ENCODE measurements at regions not wholly inside any gene's neighbourhood (a gene's known extent, or its start where the extent isn't known, plus 50 kb on each side); places are given as distances from the start of the nearest gene placed in this dataset.
A peak's percentile ranks its signal among the peaks of the same experiment; 100 is the strongest.
"Not testable (repeated sequence)": the region's sequence is repeated elsewhere in the genome, so short reads cannot be mapped to it uniquely, and the experiment has no call there.

GRCh38 chr14:55803873-55804553 is 224.0 kb downstream of the KTN1 start:
- DNase-seq (ENCODE audit: low read depth in 4 of 4, low spot score in 3 of 4) = no peak

GRCh38 chr14:55805250-55805649 is 225.2 kb downstream of the KTN1 start:
- no peak for DNase-seq (ENCODE audit: low read depth in 4 of 4, low spot score in 3 of 4)

- peak; percentile 13 to 41 (median 31) for DNase-seq (ENCODE audit: low read depth in 4 of 4, low spot score in 3 of 4)
Observed at GRCh38 chr14:55807053-55807880, 227.3 kb downstream of the KTN1 start.

- DNase-seq (ENCODE audit: low read depth in 4 of 4, low spot score in 3 of 4) = no peak
Observed at GRCh38 chr14:55807881-55808379, 227.9 kb downstream of the KTN1 start.

GRCh38 chr14:55813630-55814029 is 233.6 kb downstream of the KTN1 start:
- no peak for DNase-seq (ENCODE audit: low read depth in 4 of 4, low spot score in 3 of 4)

GRCh38 chr14:55814064-55814463 is 234.1 kb downstream of the KTN1 start:
- no peak for DNase-seq (ENCODE audit: low read depth in 4 of 4, low spot score in 3 of 4)

GRCh38 chr14:55814873-55815272 is 234.9 kb downstream of the KTN1 start:
- no peak for DNase-seq (ENCODE audit: low read depth in 4 of 4, low spot score in 3 of 4)

- DNase-seq (ENCODE audit: low read depth in 4 of 4, low spot score in 3 of 4) = no peak
Observed at GRCh38 chr14:55816225-55816624, 236.2 kb downstream of the KTN1 start.

GRCh38 chr14:55819610-55820304 is 239.8 kb downstream of the KTN1 start:
- DNase-seq (ENCODE audit: low read depth in 4 of 4, low spot score in 3 of 4) = no peak

GRCh38 chr14:55822906-55823305 is 242.9 kb downstream of the KTN1 start:
- no peak for DNase-seq (ENCODE audit: low read depth in 4 of 4, low spot score in 3 of 4)

- DNase-seq (ENCODE audit: low read depth in 4 of 4, low spot score in 3 of 4) = peak in 2 of 4 donors; percentile 10 to 17
Observed at GRCh38 chr14:55832122-55832911, 252.3 kb downstream of the KTN1 start.

GRCh38 chr14:55832974-55833373 is 253.0 kb downstream of the KTN1 start:
- DNase-seq (ENCODE audit: low read depth in 4 of 4, low spot score in 3 of 4) = no peak

- DNase-seq (ENCODE audit: low read depth in 4 of 4, low spot score in 3 of 4) = no peak
Observed at GRCh38 chr14:55834390-55834789, 254.4 kb downstream of the KTN1 start.

- DNase-seq (ENCODE audit: low read depth in 4 of 4, low spot score in 3 of 4) = no peak
Observed at GRCh38 chr14:55835985-55836384, 256.0 kb downstream of the KTN1 start.

- DNase-seq (ENCODE audit: low read depth in 4 of 4, low spot score in 3 of 4) = no peak
Observed at GRCh38 chr14:55837467-55837866, 257.5 kb downstream of the KTN1 start.

- no peak for DNase-seq (ENCODE audit: low read depth in 4 of 4, low spot score in 3 of 4)
Observed at GRCh38 chr14:55838529-55839052, 258.6 kb downstream of the KTN1 start.

- not testable (repeated sequence) for DNase-seq (ENCODE audit: low read depth in 4 of 4, low spot score in 3 of 4)
Observed at GRCh38 chr14:55839301-55839947, 259.4 kb downstream of the KTN1 start.

GRCh38 chr14:55840821-55841220 is 260.8 kb downstream of the KTN1 start:
- no peak for DNase-seq (ENCODE audit: low read depth in 4 of 4, low spot score in 3 of 4)

GRCh38 chr14:55841625-55842024 is 261.6 kb downstream of the KTN1 start:
- DNase-seq (ENCODE audit: low read depth in 4 of 4, low spot score in 3 of 4) = no peak

All from right renal pelvis (tissue), 4 donors.